ENCODE measurements at regions not wholly inside any gene's neighbourhood (a gene's known extent, or its start where the extent isn't known, plus 50 kb on each side); places are given as distances from the start of the nearest gene placed in this dataset.
"Not testable (repeated sequence)": the region's sequence is repeated elsewhere in the genome, so short reads cannot be mapped to it uniquely, and the experiment has no call there.

DNA sequence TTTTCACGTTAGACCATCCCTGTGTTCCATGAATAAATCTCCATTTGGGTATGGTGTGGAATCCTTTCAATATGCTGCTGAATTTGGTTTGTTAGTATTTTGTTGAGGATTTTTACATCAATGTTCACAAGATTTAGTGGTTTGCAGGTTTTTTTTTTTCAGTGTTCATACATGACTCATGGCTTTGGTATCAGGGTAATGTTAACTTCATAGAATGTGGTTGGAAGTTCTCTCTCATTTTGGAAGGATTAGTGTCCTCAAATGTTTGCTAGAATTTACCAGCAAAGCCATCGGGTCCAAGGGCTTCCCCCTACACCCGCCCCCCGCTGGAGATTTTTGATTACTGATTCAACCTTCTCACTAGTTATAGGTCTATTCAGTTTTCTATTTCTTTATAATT, 398.0 kb downstream of the NXPH1 start:
- no peak overlapping the region for H3K27ac ChIP-seq
- TF ChIP-seq, protein P1, sequence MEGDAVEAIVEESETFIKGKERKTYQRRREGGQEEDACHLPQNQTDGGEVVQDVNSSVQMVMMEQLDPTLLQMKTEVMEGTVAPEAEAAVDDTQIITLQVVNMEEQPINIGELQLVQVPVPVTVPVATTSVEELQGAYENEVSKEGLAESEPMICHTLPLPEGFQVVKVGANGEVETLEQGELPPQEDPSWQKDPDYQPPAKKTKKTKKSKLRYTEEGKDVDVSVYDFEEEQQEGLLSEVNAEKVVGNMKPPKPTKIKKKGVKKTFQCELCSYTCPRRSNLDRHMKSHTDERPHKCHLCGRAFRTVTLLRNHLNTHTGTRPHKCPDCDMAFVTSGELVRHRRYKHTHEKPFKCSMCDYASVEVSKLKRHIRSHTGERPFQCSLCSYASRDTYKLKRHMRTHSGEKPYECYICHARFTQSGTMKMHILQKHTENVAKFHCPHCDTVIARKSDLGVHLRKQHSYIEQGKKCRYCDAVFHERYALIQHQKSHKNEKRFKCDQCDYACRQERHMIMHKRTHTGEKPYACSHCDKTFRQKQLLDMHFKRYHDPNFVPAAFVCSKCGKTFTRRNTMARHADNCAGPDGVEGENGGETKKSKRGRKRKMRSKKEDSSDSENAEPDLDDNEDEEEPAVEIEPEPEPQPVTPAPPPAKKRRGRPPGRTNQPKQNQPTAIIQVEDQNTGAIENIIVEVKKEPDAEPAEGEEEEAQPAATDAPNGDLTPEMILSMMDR (conservative IDR thresholded peaks at IDR 0.05), result no peak

DNA sequence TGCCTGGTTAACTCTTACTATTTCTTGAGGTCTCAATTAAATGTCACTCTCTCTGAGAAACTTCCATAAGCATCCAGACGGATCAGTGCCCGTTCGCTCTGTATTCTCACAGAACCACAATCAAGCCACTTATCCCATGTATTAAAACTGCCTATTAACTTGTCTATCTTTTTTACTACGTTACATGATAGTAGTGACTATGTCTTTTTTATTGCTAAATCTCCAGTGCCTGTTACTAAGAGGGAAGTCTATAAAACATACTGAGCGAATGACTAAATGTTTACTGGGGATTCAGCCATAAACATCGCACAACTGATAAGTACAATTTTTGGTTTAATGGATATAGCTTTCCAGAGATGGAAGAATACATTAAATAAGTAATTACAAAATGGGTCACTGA, 399.9 kb downstream of the NXPH1 start:
- H3K27ac ChIP-seq, result no peak overlapping the region
- TF ChIP-seq, protein P1 (conservative IDR thresholded peaks at IDR 0.05), result no peak

DNA sequence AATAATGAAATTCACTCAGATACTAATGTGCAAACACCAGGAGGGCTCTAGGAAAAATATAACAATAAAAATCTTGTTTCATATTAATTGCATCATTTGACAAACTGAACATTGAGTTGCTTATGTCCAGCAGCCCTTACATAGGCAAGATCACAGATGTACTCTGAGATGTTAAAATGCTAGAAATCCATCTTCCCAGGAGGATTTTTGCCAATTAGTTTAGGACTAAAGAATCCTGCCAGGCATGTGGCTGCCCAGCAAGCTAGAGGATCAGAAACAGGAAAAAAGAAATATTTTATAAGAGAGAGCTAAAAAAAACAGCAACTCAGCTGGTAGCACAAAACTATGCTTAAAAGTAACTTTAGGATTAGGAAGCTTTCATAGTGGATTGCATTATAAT, 407.8 kb downstream of the NXPH1 start:
- H3K27ac ChIP-seq, result no peak overlapping the region
- TF ChIP-seq, protein P1 (conservative IDR thresholded peaks at IDR 0.05), result no peak

DNA sequence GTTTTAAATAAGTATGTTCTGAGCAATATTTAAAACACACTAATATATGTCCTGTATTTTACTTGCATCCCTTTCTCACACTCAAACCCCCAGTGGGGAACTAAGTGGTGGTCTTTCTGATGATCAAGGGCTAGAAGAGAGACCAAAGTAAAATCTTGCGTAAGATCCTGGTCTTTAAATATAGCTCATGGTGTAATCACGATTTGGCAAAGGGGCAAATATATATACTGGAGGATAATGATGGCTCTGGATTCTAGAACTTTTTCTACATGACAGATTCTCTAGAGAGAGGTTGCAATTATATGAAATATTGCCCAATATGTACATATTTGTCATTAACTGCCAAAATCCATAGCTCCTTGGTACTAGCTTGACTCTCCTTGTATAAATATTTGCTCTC, 438.3 kb downstream of the NXPH1 start:
- TF ChIP-seq, protein P1 (conservative IDR thresholded peaks at IDR 0.05), result no peak
- H3K27ac ChIP-seq, result no peak overlapping the region

DNA sequence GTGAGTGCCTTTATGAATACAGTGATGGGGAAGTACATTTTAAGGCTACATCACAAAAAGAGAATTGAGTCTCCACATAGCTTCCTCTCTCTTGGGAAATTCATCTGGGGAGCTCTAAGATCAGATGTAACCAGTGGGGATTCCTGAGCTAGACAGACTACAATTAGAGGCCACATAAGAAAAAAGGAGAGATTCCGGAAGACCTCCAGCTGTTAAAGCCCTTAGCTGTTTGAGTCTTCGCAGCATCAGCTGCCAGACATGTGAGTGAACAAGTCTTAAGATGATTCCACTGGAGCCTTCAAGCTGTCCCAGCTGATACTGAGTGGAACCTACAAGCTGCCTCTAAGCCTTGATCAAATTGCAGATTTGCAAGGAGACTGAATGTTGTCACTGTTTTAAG, 448.5 kb downstream of the NXPH1 start:
- TF ChIP-seq, protein P1 (conservative IDR thresholded peaks at IDR 0.05), result no peak
- H3K27ac ChIP-seq, result no peak overlapping the region

DNA sequence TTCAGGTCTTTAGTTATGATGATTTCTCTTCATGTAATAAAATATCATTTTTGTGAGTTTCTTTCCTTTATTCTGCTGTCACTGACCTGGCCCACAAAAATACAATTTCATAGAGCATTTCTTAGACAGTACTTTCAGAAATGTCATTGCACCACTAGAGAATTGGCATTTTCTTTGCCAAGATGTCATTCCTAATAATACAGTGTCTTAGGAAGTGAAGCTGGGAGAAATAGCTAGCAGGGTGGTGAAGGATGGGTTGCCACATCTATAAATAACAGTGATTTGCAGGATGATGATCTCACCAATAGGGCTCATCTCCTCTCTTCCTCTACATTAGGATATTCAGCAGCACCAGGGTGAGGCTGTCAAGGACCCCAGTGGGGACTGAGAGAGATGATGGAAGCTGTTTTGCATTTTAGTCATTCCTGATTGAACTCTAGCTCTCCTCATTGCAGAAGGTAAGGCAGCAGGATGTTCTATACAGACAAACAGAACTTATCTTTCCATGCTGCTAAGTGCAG, 452.1 kb downstream of the NXPH1 start:
- H3K27ac ChIP-seq, result no peak overlapping the region
- TF ChIP-seq, protein P1 (conservative IDR thresholded peaks at IDR 0.05), result no peak

DNA sequence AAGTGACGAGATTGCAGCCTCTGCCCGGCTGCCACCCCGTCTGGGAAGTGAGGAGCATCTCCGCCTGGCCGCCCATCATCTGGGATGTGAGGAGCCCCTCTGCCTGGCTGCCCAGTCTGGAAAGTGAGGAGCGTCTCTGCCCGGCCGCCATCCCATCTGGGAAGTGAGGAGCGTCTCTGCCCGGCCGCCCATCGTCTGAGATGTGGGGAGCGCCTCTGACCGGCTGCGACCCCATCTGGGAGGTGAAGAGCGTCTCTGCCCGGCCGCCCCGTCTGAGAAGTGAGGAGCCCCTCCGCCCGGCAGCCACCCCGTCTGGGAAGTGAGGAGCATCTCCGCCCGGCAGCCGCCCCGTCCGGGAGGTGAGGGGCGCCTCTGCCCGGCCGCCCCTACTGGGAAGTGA, 456.9 kb downstream of the NXPH1 start:
- not testable (repeated sequence) for H3K27ac ChIP-seq

DNA sequence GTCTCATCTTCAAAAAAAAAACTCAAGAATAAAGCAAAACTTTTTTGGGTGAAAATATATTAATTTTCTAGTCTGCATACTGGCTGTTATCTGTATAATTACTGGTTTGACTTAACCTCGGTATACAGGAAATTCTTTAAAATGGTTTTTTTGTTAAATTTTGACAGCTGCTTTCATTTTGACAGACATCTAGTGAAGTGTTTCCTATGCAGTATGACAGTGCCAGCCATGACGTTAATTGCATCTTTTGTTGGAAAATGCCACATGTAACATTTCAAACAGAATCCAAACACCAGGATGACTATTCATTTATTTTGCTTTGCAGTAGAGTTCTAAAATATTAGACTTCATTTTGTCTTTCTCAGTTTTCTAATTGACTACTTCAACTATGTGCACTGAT, 460.4 kb downstream of the NXPH1 start:
- TF ChIP-seq, protein P1 (conservative IDR thresholded peaks at IDR 0.05), result no peak
- no peak overlapping the region for H3K27ac ChIP-seq
